NOMO-1 (cell line): ENCODE measurements at regions not wholly inside any gene's neighbourhood (a gene's known extent, or its start where the extent isn't known, plus 50 kb on each side); places are given as distances from the start of the nearest gene placed in this dataset.

ENCODE experiments used
- DNase-seq, 2 experiments: peaks; one replicate each; lab custom pipeline; 2025; ENCODE audit not compliant: unreplicated experiment in 2 of 2; lab: John Stamatoyannopoulos, UW

DNA sequence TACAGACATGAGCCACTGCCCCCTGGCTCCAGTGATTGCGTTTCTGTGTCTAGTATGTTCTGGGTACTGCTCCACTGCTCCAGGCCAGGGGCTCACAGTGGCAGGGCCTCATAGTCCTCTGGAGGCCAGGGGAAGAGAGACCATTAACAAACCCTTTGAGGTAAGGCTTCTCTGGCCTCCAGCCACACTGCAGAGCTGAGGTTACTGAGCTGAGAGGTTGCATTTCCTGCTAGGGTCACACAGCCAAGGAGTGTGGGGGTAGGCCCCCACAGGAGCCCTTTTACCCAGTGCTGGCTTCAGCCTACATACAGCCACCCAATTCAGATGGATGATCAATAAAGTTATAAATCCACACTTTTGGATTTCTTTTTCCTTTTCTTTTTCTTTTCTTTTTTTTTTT lies 50.4 kb upstream of the DLX4 start:
- DNase-seq = no peak
